Fibroblast of upper back skin (primary cell): ENCODE measurements at regions not wholly inside any gene's neighbourhood (a gene's known extent, or its start where the extent isn't known, plus 50 kb on each side); places are given as distances from the start of the nearest gene placed in this dataset.
"Not testable (repeated sequence)": the region's sequence is repeated elsewhere in the genome, so short reads cannot be mapped to it uniquely, and the experiment has no call there.

Source experiments
- DNase-seq: peaks from one replicate; pipeline ENCODE4 v3.0.0-alpha.2; 2013

DNA sequence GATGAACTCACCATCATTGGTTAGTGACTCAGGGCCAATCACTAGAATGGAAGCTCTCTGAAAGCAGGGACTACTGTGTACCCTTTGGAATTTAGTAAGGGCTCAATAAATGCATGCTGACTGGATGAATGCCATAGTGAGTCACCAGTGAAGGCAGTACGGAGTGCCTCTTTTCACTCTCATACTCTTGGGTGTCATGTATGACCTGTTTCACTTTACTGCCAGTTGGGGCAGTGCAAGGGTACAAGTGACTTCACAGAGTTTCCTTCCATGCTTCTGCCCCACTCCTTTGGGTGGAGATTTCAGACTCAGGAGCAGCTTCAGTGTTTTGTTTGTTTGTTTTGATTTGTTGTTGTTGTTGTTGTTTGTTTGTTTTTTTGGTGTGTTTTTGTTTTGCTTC lies 57.7 kb downstream of the SOX3 start:
- DNase-seq = no peak

DNA sequence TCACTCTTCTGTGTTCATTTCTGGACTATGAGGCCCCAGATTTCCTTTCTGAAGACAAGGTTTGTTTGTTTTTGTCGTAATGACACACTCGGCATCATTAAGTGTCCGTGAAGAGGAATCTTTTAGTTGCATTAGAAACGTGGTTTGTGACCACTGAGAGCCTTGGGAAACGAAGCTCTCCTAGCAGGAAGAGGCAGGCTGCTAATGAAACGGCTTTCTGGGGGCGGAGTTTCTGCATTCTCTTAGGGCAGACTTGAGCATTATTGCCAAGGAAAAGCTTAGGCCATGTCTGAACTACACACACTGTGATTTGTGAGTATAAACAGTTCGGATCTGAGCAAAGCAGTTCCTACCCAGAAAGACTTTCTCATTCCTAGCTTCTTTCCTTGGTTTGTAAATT lies 64.0 kb downstream of the SOX3 start:
- peak; percentile 6 for DNase-seq

DNA sequence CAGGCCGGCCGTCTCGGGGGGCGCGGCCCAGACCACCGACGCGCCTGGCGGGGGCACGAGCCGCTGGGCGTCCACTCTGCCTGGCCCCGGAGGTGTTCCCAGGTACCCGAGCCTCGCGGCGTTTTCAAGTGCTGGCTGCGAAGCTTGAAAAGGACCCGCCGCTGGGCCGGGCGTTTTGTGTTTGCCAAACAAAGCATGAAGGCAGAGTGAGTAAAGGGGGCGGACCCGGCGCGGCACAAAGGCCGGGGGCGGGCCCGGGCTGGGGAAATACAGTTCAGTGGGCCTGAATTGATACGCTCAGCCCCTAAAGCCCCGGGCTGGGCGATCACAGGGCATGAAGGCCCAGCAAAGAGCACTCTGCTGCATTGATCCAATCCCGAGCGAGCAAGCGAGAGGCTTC lies 65.4 kb downstream of the SOX3 start:
- peak; percentile 3 for DNase-seq

DNA sequence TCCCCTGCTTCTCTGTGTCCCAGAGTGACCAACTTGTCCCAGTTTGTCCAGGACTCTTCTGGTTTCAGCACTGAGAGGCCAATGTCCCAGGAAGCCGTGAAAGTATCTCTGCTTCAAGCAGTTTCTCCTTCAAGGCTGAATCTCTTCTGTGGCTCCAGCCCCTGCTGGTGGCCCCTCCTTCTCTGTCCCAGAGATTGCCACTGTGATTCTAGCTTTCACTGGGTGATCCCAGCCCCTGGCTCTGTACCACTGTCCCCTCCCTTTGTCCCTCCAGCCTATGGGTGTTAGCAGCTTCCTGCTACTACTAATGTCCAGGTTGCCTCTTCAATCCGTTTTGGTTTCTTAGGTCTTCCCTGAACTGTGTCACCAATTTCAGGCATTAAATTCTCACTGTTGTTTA lies 70.5 kb downstream of the SOX3 start:
- DNase-seq = no peak

DNA sequence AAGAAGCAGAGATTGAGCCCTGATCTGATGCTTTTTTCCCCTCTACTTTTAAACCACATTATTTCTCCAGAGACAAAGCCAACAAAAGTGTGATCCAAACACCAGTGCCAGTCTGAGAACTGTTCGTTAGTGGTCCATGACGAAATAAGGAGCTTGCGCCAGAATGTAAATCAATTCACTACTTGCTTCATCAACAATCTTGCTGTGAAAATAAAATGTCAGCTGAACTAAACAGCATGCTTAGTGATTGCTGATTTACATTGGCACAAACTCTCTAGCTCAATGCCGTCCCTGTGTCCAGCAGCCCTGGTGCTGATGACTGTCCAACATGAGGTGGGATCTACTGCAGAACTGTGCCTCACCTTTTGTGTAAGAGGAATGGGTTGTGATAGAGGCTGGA lies 71.3 kb downstream of the SOX3 start:
- DNase-seq = no peak

DNA sequence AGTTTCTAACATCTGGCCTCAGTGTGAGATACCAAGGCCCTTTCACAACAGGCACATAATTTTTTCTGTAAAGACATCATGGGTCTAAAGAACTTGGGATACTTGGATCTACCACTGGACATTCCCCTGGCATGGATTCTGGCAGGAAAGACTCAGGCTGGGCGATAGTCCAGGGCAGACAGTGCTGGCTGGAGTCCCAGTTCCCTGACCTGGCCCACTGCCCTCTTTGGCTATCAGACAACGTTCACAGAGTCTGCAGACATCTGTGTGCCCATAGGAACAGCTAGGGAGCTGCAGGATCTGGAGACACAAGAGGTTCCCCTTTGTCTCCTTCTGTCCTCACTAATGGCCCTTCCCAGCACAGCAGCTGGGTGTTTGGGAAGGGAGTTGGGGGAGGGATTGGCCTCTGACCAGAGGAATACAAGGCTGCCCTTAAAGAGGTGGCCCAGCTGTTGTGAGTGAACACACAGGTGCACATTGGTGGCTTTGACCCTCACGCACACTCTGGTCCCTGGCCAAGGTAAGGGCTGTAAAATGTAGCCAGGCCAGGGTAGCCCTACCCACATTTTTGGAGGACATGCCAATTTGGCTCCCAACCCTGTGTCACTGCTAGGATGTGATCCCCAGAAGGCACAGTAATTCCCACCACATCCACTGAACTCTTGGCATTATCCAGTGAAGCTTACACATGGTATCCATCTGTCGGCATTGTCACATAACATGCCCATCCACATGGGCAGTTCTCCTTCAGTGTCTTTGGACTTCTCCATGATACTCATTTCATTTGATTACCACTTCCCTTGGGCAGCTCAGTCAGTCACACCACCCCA lies 72.3 kb downstream of the SOX3 start:
- no peak for DNase-seq

DNA sequence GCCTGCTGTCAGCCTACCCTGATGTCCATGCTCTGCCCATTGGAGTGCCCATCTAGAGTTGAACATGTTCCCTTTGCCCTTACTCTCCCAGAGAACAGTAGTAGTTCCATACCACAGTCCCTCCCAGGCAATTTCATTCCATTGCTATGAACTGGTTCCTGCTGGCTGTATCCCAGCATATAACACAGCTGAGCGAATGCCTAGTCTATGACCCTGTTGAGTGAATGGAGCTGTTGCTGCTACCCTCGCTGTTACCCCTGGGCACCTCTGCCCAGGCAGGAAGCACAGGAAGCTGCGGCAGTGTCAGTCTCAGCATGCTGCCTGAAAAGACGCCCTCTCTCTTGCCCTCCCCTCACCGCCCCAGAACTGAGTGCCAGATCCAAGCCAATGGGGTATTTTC lies 73.3 kb downstream of the SOX3 start:
- DNase-seq = no peak

DNA sequence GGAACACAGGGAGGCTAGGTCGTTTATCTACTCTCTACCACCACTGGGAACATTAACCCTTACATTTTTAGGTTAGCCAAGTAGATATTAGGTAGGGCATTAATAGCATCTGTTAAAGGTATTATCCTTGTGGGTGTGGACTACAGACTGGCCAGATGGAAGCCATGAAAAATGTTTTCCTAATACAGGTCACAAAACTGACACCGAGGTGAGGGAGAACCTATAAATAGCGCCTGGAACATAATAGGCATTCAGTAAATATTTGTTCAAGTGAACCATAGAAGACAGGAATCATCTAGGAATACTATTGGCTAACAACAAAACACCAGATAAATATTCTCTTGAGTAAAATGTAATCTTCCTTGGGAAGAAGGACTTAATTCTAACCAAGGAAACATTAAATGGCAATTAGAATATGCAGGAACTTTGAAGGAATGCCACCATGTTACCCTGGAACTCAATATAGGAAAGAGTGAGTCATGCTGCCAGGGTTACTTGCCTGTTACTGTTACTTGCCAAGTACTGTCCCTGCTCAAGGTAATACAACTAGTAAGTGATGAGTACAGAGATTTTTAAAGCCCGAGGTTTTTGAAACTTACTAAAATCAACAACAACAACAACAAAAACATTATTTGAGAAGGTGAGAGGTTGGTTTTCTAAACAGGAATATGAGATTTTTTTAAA lies 79.0 kb downstream of the SOX3 start:
- no peak for DNase-seq

DNA sequence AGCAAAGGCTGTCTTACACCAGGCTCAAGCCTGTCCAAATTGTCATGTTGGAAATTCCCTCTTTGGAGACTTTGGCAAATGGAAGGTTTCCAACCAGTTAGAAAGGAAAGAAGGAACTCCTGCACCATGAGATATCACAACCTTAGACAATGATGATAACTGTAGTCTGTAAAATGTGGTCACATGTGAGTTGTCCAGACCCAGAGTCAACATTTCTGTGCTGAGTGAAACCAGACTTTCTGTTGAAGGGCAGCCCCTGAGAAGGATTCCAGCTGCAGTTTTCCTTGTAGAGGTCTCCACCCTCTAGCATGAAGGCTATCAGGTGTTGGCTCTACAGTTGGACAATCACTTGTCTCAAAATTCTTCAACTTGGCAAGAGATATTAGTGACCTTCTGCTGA lies 82.4 kb downstream of the SOX3 start:
- DNase-seq = no peak

DNA sequence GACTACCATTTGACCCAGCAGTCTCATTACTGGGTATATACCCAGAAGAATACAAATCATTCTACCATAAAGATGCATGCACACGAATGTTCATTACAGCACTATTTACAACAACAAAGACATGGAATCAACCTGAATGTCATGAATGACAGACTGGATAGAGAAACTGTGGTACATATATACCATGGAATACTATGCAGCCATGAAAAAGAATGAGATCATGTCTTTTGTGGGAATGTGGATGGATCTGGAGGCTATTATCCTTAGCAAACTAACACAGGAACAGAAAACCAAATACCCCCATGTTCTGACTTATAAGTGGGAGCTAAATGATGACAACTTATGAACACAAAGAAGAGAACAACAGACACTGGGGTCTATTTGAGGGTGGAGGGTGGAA lies 102.7 kb downstream of the SOX3 start:
- not testable (repeated sequence) for DNase-seq

DNA sequence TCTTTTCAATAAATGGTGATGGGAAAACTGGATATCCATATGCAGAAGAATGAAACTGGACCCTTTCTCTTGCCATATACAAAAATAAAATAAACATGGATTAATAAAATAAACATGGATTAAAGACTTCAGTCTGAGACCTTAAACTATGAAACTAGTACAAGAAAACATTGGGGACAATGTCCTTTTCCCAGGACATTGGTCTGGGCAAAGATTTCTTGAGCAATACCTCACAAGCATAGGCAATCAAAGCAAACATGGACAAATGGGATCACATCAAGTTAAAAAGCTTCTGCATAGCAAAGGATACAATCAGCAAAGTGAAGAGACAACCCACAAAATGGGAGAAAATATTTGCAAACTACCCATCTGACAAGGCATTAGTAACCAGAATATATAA lies 108.5 kb downstream of the SOX3 start:
- not testable (repeated sequence) for DNase-seq

DNA sequence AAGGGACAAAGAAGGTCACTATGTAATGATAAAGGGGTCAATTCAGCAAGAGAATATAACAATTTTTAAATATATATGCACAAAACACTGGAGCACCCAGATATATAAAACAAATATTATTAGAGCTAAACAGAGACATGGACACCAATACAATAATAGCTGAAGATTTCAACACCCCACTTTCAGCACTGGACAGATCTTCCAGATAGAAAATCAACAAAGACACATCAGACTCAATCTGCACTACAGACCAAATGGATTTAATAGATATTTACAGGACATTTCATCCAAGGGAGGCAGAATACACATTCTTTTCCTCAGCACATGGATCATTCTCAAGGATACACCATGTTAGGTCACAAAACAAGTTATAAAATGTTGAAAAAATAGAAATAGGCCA lies 111.4 kb downstream of the SOX3 start:
- DNase-seq = no peak

DNA sequence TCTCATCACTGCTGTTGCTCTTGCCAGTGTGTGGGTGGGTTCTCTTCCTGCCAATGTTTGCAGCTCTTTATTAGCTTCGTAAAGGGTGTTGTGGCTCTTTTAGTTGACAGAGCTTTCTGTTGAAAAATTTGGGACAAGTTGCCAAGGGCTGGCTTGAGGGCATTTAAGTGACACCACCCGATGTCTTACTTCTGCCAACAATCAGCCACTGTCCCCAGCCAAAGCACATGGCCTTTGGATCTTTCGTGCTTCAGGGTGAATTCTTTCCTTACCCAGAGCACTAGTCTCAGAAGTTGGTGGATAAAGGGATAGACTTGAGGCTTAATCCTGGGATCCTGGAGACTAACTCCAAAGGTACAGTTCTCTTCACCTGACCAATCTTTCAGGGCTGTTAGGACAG lies 113.6 kb downstream of the SOX3 start:
- no peak for DNase-seq

DNA sequence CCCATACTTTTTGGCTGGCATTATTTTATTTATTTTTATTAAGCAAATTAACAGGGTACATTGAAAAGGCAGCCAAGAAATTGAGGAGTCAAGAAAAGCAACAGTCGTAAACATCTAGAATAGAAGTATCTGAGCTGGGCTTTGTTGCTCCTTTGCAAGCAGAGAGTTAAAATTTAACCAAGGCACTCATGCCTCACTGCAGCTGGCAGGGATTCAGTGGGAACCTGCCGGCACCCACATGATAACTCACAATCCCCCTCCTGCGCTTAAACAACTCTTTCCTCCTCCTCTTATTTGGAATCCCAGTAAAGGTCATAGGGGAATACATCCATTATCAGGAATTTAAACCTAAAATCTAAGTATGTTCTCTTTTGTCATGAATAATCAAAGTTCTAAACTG lies 115.5 kb downstream of the SOX3 start:
- DNase-seq = no peak

DNA sequence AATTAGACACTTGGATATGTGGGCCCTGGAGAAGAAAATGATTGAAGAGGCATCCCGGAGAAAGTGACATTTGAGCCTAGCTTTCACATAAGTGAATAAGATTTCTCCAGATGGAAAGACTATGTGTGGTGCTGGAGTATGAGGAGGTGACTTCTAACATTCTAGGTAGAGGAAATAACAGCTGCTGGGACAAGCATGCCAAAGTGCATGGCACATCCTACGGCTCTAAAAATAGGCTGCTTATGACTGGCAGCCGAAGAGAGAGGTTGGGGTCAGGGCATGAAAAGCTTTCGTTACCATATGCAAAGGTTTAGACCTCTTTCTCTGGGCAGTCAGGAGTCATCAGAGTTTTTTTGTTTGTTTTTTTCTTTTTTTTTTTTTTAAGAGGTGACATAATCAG lies 142.0 kb downstream of the SOX3 start:
- no peak for DNase-seq

DNA sequence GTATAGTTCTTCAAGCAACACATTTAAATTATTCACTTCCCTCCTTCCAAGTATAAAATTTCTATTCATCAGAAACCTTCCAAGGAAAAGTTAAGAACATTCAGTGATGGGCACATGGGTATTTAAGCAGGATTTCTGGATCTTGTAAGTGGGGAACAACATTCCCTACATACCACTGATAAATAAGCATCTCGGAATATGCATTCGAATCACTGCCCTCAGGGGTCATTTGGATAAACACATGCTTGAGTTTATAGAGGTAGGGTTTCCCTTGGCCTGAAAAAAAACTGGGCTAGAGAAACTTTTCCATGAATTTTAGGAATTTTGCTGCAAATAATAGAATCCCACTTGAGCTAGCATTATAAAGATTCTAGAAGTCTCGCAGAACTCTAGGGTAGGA lies 143.9 kb downstream of the SOX3 start:
- no peak for DNase-seq

DNA sequence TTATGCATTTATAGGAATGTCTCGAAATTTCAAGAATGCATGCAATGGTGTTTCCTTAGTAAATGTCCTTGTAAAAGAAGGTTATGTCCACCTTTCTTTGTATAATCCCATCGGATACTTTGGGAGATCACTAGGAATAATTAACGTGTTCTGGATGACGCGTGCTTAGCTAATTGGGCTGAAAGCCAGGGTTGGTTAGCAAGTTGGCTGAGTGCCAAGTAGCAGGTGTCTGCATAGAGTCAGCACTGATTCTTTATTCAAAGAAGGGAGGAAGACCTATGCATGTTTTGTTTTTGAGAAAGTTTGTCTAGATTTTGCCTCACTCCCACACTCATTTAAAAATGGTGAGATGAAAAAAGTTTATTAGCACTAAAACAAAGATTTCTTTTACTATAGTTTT lies 144.6 kb downstream of the SOX3 start:
- no peak for DNase-seq

DNA sequence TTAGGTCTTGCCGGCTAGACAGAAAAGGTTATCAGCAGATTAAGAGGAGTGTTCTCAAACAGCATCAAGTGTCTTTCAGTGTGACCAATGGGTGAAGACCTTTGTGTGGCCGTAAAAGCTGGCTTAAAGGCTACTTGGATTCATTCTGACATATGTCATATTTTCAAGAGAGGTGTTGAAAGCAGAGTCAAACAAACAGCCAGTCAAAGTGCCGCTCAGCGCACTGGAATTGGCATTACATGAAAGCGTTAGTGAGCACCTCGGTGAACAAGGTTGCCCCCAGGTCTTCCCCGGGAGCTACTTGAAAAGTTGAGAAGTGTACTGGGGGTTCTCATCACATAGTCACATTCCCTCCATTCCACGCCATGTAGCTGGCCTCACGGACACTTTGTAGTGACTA lies 148.9 kb downstream of the SOX3 start:
- no peak for DNase-seq

DNA sequence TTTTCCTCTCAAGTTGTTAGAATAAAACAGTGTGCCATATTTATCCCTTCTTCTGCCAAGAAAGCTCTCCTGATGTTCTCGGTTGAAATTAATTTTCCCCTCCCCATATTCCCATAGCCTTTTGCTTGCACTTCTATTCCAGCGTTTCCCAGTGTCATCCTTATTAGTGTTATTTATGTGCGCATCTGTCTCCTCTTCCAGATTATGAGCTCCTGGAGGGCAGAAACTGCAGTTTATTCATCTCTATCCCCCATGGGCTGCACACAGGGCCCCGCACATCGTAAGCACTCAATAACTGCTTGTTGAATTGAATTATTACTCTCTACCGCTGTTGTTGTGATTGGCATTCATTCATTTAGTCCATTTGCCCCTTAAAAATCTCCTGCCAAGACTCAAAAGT lies 149.4 kb downstream of the SOX3 start:
- no peak for DNase-seq

DNA sequence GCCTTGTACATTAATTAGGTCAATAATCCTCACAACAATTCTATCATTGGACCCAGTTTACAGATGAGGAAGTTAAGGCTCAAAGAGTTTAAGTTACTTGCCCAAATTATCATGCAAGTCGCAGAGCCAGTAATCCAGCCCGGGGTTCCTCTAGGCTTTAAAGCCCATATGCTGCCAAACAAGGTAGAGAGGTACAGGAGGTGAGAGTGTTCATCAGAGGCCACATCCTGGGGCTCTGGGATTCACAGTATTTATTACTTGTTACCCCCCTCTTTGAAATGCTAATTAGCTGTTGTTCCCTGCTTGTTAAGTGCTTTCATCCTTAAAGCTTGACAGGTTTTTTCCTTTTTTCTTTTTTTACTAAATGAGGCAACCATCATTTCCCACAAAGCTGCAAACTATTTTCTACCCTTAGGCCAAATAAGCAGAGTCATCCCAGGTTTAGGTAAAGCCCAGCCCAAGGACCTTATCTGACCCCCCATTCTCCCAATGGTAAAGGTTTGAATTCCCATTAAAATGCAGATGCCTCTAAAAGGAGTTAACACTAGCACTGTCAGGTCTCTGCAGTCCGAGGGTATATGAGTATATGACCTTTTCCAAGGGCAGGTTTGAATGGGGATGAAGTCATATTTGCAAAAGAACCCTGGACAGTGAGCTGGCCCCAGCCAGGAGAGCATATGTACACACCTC lies 150.3 kb downstream of the SOX3 start:
- no peak for DNase-seq

DNA sequence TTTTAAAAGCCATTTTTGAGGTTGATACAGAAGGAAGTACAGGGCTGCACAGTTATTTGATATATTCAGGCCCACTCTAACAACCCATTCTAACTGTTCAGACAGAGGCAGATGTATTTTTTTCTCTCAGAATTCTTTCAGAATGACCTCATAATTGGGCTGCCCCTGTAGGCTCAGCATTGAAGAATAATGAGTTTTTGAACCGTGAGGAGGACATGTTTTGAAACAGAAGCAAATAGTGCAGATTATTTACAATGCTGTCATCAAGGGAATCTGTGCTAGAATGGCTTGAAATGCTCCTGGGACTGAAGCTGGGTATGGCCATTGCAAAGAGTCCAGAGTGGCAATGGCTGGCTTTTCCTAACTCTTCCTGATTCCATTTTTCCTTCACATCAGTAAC lies 158.1 kb downstream of the SOX3 start:
- DNase-seq = no peak

DNA sequence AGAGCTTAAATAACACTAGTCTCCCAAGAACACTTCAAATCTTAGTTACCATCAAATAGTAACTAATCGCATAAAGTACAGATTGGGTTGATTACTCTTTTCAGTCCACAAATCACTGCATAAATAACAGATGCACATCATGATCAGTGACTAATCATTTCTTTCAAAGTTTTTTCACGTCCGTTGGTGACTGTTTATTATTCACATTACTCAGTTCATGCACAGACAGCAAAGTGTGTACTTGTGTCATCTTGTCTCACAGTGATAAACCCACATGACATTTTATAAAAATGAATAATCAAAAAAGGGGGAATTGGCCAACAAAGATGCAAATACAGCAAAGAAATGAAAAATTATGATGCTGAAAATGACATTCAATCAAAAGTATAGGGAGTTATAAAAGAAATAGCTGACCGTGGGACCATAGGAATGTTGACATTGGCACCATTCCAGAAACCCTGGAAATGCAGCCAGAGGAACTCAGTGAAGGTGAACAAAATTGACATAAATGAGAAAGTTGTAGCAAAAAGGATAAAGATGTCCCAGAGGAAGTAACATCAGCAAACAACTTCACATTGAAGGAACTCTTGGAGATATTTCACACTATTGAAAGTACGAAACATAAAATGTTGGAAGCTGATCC lies 161.5 kb downstream of the SOX3 start:
- peak; percentile 1 for DNase-seq

DNA sequence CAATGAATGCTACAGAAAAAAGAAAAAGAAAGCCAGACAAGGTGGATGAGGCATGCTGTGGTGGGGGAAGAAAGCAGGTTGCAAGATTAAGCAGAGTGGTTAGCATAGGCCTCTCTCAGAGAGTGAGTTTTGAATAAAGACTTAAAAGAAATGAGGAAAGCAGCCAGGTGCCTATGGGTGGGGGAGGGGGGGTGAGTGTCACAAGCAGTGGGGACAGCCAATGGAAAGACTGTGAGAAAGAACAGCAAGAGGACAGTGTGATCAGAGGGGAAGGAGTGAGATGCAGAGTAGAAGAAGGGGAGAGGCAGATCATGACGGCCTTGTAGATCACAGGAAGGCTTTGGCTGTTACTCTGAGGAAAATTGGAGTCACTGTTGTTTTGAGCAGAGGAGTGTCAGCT lies 162.5 kb downstream of the SOX3 start:
- DNase-seq = no peak

DNA sequence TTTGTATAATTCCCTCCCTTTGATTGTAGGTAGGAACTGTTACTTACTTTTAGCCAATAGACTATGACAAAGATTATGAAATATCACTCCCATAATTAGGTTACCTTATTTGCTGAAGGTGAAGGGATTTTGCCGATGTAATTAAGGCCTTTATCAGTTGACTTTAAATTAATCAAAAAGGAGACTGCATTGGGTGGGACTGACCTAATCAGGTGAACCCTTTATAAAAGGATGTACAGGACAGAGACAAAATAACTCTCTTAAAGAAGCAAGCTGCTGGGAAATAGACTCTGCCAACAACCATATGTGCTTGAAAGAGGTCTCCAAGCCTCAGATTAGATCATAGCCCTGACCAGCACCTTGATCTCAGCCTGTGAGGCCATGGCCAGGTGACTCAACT lies 167.6 kb downstream of the SOX3 start:
- DNase-seq = no peak
